RWPE1 (cell line): ENCODE measurements at regions not wholly inside any gene's neighbourhood (a gene's known extent, or its start where the extent isn't known, plus 50 kb on each side); places are given as distances from the start of the nearest gene placed in this dataset.

ENCODE experiments used
- CTCF ChIA-PET: fragments of 350-600 bp; sonication (Branson Sonifier 250); formaldehyde crosslinking; extraction: SDS; loops from one replicate; lab custom pipeline; 2021; lab: Yijun Ruan, JAX
- POLR2A ChIA-PET: fragments of 400-600 bp; formaldehyde crosslinking; extraction: SDS; loops from one replicate; lab custom pipeline; 2020; ENCODE audit warnings: antibody characterized with exemption; ENCODE audit not compliant: low non-redundant PET; lab: Yijun Ruan, JAX
- DNase-seq: peaks from one replicate; pipeline ENCODE4 v3.0.0; 2012; ENCODE audit warnings: low spot score
- H3K27ac ChIP-seq: fragments of 450-650 bp; 2 replicates; pipeline ENCODE4 v1.5.1; 2017
- TF ChIP-seq, protein P1 (sequence below): fragments of 450-650 bp; conservative IDR thresholded peaks from 2 replicates; pipeline ENCODE4 v1.5.1; 2017; ENCODE audit warnings: low read depth, mild to moderate bottlenecking

DNA sequence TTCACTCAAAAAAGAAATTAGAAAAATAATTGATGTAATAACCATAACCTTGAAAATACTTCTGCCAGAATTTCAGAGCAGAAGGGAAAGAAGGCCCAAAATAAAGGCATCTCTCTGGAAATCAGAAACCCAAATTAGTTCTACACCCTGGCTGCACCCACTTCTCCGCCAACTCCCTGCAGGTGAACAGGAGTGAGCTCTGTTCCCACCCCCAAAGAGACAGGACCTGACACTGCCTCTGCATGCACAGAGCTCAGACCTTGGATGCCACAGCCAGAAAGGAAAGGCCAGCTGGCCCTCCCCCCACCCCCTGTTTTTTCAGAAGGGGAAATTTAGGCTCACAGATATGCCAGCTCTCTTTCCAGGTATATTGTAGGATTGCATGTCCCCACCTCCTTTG, 228.2 kb downstream of the BCL11B start:
- no peak for DNase-seq
- POLR2A ChIA-PET = no interaction called here
- CTCF ChIA-PET = no interaction called here
- H3K27ac ChIP-seq = no peak overlapping the region
- TF ChIP-seq, protein P1, sequence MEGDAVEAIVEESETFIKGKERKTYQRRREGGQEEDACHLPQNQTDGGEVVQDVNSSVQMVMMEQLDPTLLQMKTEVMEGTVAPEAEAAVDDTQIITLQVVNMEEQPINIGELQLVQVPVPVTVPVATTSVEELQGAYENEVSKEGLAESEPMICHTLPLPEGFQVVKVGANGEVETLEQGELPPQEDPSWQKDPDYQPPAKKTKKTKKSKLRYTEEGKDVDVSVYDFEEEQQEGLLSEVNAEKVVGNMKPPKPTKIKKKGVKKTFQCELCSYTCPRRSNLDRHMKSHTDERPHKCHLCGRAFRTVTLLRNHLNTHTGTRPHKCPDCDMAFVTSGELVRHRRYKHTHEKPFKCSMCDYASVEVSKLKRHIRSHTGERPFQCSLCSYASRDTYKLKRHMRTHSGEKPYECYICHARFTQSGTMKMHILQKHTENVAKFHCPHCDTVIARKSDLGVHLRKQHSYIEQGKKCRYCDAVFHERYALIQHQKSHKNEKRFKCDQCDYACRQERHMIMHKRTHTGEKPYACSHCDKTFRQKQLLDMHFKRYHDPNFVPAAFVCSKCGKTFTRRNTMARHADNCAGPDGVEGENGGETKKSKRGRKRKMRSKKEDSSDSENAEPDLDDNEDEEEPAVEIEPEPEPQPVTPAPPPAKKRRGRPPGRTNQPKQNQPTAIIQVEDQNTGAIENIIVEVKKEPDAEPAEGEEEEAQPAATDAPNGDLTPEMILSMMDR = no peak

DNA sequence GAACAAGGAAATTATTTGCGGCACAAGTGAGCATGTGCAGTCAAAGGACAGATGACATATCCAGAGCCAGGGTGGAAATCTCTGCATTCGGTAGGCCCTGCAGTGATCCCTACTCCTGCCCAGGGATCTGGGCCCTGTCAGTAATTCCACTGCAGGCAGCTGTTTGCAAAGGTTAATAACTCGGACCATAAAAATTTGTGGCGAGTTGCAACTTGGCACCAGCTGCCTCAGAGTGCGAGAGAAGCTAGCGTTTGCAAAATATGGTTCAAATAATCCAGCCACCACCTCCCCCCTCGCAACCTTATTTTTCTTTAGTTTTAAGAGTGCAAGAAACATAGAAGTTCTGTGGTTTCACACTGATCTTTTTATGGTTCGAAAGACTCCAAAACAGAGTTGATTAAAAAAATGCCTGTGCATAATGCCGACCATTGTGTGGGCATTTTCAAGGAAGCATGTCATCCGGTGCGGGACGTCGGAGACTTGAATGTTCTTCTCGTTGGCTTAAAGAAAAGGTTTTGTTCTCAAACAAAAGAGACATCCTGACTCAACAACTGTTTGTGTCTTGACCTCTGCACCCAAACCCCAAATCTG, 224.5 kb downstream of the BCL11B start:
- POLR2A ChIA-PET = no interaction called here
- DNase-seq = no peak
- CTCF ChIA-PET = interaction anchor here (0.6 kb wide), 2 partner anchors 45 to 890 kb away, joined by 3 to 4 read pairs; no protein-coding TSS in a partner anchor
- TF ChIP-seq, protein P1 = no peak
- no peak overlapping the region for H3K27ac ChIP-seq

GRCh38 chr14:99050309-99050708, 221.7 kb downstream of the BCL11B start:
- ChIA-PET CTCF (no interaction called here), POLR2A (no interaction called here)
- no peak for DNase-seq
- TF ChIP-seq, protein P1 = no peak
- no peak overlapping the region for H3K27ac ChIP-seq

DNA sequence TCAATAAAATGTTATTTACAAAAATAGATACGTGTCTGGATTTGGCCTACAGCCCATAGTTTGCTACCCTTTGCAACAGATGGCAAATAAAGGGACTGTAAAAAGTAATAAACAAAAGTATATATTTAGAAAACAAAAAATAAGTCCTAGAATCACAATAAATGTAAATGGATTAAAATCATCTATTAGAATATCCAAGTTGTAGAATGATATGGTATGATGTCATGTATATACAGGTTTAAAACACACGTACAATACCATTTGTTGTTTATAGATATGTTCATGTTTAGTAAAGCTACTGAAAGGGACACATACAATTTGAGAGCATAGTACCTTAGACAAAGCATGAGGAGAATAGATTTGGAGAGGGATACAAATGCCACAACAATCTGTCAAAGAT, 219.5 kb downstream of the BCL11B start:
- POLR2A ChIA-PET = no interaction called here
- CTCF ChIA-PET = no interaction called here
- TF ChIP-seq, protein P1 = no peak

GRCh38 chr14:99055019-99055418, 217.0 kb downstream of the BCL11B start:
- POLR2A ChIA-PET = no interaction called here
- H3K27ac ChIP-seq = no peak overlapping the region
- CTCF ChIA-PET = interaction anchor here (0.6 kb wide), 1 partner anchor 1788 kb away, joined by 3 read pairs; no protein-coding TSS in a partner anchor
- peak; percentile 38 for DNase-seq
- TF ChIP-seq, protein P1 = no peak

More for the DNA sequence above, 219.5 kb downstream of the BCL11B start:
- no peak for DNase-seq
- H3K27ac ChIP-seq = no peak overlapping the region

- ChIA-PET POLR2A (no interaction called here), CTCF (no interaction called here)
- DNase-seq = no peak
- no peak overlapping the region for H3K27ac ChIP-seq
- TF ChIP-seq, protein P1 = no peak
Observed at GRCh38 chr14:99055816-99056215, 216.2 kb downstream of the BCL11B start.
